GM21526 (cell line): ENCODE measurements at regions not wholly inside any gene's neighbourhood (a gene's known extent, or its start where the extent isn't known, plus 50 kb on each side); places are given as distances from the start of the nearest gene placed in this dataset.

ENCODE experiments used
- ATAC-seq: cut with Tn5 transposase; IDR thresholded peaks from one replicate; pipeline ENCODE4 v1.9.1; 2021; ENCODE audit warnings: moderate library complexity; ENCODE audit not compliant: unreplicated experiment, low FRiP score

DNA sequence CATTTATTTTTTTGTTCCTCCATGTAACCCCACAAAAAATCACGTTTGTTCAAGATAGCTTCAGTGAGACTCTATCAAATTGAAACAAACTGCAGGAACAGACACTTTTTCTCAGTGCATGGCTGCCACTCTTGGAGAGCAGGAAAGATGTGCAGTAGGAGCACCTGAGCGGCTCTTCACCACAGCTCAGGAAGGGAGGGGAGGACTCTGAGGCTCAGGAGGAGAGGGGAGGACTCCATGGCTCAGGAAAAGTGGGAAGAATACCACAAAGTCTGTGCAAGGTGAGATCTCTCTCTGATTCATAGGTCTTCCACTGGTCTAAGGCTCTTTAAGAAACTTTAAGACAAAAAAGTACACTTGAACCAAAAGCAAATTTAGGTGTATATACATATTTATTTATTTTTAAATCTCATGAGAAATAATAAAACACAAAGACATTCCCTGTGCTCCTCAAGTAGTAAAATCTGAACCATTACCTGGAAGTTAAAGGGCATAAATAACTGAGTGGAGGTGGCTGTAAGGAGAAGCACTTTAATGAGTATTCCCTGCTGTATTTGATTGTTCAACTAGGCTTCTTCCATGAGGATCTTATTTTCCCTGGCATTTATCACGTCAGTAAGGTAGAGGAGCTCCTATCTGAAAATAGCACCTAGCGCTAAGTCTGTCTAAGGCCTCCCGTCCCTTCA is 69.2 kb upstream of the CCN6 start:
- ATAC-seq = no peak

DNA sequence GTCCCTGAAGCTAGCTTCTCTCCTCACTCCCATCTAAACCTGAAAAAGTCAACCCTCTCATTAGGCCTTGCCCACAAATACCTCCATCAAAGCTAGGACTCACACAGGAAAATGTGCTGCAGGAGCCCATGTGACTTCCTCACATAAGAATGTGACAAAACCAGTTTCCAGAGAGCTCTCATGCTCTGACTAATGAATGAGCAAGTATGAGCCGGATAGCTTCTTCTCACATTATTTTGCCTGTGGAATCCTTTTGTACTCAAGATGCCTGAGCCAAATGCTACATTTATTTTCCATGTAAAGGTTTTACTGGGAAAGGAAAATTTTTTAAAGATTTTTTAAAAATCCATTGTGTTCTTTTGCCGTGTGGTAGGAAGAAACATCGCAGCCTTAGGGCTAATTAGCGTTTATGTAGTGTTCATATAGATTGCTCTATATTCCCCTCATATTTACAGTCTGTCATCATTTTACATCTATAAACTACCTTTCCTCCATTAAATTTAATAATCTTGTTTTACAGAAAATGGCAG is 68.6 kb upstream of the CCN6 start:
- ATAC-seq = no peak

DNA sequence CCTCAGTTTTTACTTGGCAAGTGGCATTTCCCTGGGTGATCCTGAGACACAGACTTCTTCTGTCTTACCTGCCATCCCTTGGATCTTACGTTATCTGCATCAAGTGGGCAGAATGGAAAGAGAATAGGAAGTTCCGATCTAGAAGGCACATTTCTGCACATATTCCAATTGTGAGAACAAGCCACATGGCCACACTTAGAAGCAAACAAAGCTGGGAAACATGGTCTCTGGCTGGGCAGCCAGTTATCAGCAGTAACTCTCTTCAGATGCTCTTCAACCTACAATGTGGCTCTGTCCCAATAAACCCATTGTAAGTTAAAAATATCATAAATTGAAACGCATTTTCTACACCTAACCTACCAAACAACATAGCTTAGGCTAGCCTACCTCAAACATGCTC is 67.3 kb upstream of the CCN6 start:
- ATAC-seq = no peak

DNA sequence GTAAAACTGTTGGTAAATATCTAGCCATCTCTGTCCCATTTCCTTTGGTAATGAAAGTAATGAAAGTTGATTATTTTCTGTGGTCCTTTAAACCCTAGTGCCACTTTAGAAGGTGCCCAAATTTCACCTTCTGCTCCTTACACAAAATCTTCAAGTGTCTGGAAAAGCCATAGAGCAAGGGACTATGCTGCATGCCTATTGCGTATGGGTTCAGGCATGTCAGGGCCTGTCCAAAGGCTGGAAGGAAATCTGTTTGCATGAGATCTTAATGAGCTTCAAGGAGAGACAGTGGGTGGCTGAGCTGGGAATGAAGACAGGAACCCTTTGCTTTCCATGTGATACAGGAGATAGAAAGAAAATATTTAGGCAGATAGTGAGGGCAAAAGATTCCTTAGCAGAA is 66.6 kb upstream of the CCN6 start:
- ATAC-seq = no peak

DNA sequence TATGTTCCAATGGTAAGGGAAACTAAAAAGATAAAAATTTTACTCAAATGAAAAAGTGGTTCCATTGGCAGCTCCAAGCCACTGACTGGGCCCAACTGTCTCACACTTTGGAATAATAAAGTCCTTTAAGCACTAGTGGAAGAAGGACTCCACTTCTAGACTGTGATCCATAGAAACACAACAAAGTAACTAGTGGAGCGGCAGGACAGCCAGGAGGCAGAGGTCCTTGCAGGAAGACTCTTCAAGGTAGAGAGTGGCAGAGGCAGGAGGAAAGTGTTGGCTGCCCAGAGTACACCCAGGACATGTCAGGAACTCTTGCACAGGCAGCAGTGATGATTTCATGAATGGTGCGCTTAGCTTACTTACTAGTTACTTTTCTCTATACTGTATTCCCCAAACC is 65.0 kb upstream of the CCN6 start:
- ATAC-seq = no peak

DNA sequence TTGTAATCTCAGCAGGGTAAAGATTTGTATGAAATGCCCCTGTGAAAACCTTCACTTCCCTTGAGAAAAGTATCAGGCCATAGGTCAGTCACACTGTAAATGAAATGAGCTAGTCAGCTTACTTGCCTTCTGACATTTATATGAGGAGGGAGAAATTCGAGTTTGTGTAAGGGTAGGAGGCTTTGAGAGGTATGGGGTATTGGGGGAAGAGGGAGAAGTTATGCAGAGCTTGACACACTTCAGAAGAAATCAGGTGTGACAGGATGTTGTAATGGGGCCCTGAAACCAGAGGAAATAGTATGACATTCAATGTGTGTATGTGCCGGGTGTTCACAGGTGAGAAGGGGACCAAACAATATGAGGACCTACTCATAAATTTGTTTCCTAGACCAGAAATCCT is 64.2 kb upstream of the CCN6 start:
- peak; percentile 65 for ATAC-seq

DNA sequence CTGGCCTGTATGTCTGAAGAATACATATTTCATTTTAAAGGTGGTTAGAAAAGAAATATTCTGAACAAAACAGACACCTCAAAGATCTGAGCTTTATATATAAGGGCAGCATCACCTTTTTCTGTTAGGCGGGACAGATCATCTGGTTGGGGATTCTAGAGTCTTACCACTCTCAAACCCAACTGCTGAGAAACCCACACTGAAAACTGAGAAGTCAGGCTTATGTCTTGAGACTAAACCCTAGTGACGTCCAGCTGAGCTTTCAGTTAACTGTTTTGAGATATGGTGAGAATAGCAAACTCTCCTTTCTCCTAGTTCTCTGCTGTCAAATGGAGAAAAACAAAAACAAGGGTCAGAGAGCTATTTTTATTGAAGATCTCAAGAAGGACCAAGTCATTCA is 63.7 kb upstream of the CCN6 start:
- no peak for ATAC-seq

DNA sequence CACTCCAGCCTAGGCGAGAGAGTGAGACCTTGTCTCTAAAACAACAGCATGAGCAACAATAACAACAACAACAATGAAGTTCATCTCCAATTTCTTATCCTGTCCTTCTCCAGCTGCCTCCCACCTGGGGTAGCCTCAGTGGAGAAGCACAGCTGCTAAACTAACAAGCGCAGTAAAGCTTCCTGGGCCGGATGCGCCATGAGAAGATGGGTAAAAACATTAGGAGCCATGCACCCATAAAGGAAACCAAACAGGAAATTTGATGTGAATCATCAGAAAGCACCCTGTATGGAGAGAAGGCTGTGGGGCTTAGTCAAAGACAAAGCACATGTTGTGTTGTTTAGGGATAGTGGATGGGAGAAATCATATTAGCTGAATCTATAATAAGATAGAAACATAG is 61.1 kb upstream of the CCN6 start:
- ATAC-seq = no peak

DNA sequence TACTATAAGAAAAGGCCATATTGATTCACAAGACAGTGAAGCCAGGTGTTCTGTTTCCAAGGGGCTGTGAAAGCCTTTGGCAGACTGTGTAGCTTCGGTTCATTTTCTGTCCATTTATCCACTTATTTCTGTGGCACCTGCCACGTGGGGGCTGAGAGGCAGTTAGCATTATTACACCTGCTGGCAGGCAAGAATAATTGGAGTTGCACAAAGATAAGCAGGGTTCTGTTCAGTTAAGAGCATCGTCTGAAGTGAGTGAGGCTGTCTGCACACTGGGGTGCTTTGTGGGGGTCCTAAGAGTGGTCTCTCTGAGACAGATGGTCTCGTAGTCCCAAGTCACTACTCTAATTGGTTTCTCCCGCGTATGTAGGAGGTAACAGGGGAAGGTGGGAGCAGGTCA is 60.6 kb upstream of the CCN6 start:
- ATAC-seq = no peak

DNA sequence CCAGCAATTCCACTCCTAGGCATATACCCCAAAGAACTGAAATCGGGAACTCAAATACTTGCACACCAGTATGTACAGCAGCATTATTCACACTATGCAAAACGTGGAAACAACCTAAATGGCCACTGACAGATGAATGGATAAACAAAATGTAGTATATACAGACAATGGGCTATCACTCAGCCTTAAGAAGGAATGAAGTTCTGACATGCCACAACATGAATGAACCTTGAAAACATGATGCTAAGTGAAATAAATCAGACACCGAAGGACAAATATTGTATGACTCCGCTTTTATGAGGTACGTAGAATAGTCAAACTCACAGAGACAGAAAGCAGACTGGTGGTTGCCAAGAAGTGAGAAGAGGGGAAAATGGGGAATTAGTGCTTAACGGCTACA is 59.1 kb upstream of the CCN6 start:
- no peak for ATAC-seq

DNA sequence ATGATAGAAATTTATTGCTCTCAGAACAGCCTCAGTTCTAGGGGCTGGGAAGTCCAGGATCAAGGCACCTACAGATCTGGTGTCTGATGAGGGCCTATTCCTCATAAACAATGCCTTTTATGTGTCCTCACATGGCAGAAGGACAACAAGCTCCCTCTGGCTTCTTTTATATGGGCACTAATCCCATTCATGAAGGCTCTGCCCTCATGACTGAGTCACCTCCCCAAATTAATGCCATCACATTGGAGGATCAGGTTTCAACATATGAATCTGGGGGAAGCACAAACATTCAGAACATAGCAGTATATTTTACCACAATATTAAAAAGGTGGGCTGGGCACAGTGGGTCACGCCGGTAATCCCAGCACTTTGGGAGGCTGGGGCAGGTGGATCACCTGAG is 58.5 kb upstream of the CCN6 start:
- no peak for ATAC-seq

DNA sequence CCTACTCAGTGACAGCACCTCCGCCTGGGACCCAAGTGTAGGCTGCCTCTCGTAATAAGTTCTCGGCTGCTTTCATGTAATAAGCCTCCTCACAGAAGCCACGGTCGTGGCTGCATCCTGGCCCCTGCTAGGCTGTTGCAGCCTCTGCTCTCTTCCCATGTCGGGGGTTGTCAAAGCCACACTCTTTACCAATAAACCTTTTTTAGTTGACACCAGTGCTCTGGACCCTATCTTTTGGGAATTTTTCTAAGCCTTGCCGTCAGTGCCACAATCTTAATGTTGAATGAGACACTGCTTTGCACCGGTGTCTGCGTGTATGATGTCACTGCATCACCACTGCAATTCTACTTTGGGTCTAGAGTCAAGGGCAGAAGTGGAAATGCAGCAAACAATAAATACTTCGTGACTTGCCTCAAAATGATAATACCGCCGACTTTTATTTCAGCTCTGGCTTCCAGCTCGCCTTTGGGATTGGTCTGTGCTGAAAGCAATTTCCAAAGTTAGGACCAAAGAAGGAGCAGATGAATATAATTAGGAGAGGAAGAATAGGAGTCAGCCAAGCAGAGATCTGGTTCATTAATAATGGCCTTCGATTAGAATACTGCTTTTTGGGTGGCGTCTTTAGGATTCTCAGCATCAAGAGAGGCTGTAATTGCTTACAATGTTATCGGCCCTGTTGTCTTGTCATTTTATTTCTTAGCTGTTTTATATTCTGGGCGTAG is 57.6 kb upstream of the CCN6 start:
- ATAC-seq = no peak

DNA sequence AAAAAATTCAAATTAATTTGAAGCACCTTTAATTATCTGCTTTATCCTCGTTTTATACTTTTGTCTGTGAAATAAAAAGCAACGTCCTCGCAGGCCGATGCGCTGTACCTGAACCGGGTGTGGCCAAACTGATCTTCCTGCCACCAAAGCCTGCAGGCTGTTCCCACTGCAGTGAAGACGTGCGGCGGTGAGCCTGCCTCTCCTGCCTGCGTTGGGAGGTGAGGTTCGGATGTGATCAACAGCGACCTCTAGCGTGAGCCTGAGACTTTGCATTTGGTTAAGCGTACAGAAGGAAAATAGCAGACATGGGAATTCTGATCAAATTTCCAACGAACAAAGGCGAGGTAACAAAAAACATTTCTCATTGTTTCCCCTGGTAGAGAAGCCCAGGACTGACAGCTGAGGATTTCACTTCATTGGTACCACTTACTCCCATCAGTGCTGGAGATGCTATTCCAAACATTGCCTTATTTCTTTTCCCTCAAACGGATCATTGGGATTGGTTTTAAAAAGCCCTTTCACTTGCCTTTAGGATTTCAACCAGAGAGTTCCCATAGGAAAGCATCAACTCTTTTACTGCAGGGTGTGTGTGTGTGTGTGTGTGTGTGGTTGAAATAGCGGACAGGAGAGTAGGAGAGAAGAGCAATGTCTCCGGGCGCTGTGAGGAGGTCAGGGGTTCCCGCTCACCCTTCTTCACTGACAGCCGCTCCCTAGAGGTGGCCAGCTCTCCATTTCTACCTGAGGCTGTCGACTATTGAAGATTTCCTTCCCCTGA is 56.6 kb upstream of the CCN6 start:
- peak; percentile 78 for ATAC-seq

DNA sequence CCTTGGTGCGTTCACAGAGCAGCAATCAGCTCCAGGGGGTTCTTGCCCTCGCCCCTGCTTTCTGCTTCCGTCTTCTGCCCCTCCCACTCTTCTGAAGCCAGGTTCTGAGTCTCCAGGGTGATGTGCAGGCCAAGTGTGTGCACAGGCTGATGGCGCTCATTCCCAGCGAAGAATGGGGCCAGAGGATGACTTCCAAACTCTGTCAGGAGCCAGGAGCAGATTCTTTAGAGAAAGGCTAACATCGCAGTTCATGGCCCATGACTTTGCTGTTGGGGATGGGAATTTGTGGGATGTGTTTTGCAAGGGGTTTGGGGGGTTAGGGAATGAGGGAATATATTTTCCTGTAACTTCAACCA is 56.1 kb upstream of the CCN6 start:
- no peak for ATAC-seq

DNA sequence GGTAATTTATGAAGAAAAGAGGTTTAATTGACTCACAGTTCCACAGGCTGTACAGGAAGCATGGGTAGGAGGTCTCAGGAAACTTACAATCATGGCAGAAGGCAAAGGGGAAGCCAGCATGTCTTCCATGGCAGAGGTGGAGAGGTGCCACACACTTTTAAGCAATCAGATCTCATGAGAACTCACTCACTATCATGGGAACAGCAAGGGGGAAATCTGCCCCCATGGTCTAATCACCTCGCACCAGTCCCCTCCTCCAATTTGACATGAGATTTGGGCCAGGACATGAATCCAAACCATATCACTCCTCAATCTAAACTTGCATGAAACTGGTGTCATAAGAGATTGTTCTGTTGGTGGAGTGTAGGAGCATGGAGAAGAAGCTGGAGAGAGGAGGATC is 51.6 kb upstream of the CCN6 start:
- ATAC-seq = no peak
